ENCODE measurements at regions not wholly inside any gene's neighbourhood (a gene's known extent, or its start where the extent isn't known, plus 50 kb on each side); places are given as distances from the start of the nearest gene placed in this dataset.

DNA sequence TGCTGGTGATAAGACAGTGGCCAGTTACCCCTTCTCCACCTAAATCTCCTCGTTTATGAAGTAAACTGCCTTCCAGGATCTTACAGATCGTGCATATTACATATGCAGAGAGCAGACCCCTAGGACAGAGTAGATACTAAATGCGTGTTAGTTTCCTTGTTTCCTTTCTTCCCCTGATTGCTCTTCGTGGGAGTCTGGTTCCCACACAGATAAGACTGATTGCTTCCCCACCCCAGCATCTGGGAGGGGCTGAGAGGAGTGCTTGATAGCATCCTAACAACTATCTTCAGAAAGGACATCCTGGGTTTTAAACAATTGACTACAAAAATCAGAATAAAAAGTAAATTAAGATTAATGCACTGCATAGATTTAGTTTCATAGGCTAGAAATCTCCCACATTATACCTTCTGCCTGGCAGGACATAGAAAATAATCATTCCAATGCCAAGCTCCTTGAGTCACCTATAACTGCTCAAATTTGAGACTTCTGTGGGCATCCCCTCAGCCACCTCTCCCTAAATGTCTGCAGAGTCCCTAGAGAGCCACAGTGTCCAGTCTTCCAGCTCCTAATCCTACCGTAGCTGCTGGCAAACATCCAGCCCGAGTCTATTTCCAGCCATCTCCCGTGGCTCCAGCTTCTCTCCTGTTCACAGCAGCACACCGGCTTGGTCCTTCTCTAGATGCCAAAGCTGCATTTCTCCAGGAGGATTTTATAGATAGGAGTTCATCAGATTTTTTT is 128.3 kb downstream of the LRRC30 start:
- peaks cover 0 to 15% (median 3%) of the 10 kb centered on the region in 7 donors for H3K9me3 Mint-ChIP-seq
- ATAC-seq (ENCODE audit: low read depth in 2 of 2) (no peak), DNase-seq (no peak)
- no peak overlapping the region for H3K27ac ChIP-seq (ENCODE audit: insufficient read depth, low read length, poor library complexity, severe bottlenecking)
- no peak overlapping the region for H3K4me3 ChIP-seq (ENCODE audit: low read depth, low read length)
- no peaks in the 10 kb centered on the region for H3K36me3 ChIP-seq (ENCODE audit: control insufficient read depth, insufficient read depth, low read length)
- H3K36me3 Mint-ChIP-seq: no peaks in the 10 kb centered on the region
- no peaks in the 10 kb centered on the region for H3K4me1 Mint-ChIP-seq
- no peaks in the 10 kb centered on the region for H3K4me1 ChIP-seq (ENCODE audit: control insufficient read depth, insufficient read depth, low read length, poor library complexity, severe bottlenecking)
- H3K9me3 ChIP-seq (ENCODE audit: control insufficient read depth in 2 of 2, low read length in 2 of 2): peaks cover 0 to 3% of the 10 kb centered on the region in 2 experiments
- no peak overlapping the region for H3K4me3 Mint-ChIP-seq
- H3K27ac Mint-ChIP-seq: no peak overlapping the region
- H3K27me3 ChIP-seq (ENCODE audit: control insufficient read depth, insufficient read depth, low read length): no peaks in the 10 kb centered on the region
- no peaks in the 10 kb centered on the region for H3K27me3 Mint-ChIP-seq

- Mint-ChIP-seq H3K4me1 (no peaks in the 10 kb centered on the region), H3K36me3 (no peaks in the 10 kb centered on the region), H3K4me3 (no peak overlapping the region), H3K27ac (no peak overlapping the region), H3K27me3 (no peaks in the 10 kb centered on the region), H3K9me3 (peaks cover 0 to 13% (median 3%) of the 10 kb centered on the region in 7 donors)
- no peak for DNase-seq
- H3K27me3 ChIP-seq (ENCODE audit: control insufficient read depth, insufficient read depth, low read length): no peaks in the 10 kb centered on the region
- ATAC-seq (ENCODE audit: low read depth in 2 of 2): no peak
- no peaks in the 10 kb centered on the region for H3K4me1 ChIP-seq (ENCODE audit: control insufficient read depth, insufficient read depth, low read length, poor library complexity, severe bottlenecking)
- H3K27ac ChIP-seq (ENCODE audit: insufficient read depth, low read length, poor library complexity, severe bottlenecking): no peak overlapping the region
- no peaks in the 10 kb centered on the region for H3K36me3 ChIP-seq (ENCODE audit: control insufficient read depth, insufficient read depth, low read length)
- H3K4me3 ChIP-seq (ENCODE audit: low read depth, low read length): no peak overlapping the region
- peaks cover 0 to 3% of the 10 kb centered on the region in 2 experiments for H3K9me3 ChIP-seq (ENCODE audit: control insufficient read depth in 2 of 2, low read length in 2 of 2)
These were observed 129.8 kb downstream of the LRRC30 start for GRCh38 chr18:7360606-7361170.

DNA sequence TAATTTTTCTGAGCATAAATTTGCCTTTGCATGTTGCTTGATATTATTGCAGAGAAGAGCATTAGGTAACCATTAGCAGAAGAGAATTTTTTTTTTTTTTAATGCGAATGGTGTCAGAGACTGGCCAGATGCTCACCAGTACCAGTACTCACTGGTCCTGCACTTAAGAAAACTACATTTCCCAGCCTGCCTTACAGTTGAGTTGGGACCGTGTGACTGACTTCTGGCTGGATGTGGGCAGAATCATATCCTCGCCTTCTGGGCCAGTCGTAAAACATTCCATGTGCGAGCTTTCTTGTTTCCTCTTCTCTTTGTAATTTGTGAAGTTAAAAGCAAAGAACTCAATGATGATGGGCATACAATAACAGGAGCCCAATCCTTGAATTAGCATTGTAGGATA is 132.4 kb downstream of the LRRC30 start:
- Mint-ChIP-seq H3K4me1 (no peaks in the 10 kb centered on the region), H3K27me3 (no peaks in the 10 kb centered on the region), H3K27ac (no peak overlapping the region), H3K4me3 (no peak overlapping the region), H3K9me3 (peaks cover 0 to 10% (median 4%) of the 10 kb centered on the region in 7 donors), H3K36me3 (no peaks in the 10 kb centered on the region)
- DNase-seq: no peak
- no peaks in the 10 kb centered on the region for H3K4me1 ChIP-seq (ENCODE audit: control insufficient read depth, insufficient read depth, low read length, poor library complexity, severe bottlenecking)
- no peaks in the 10 kb centered on the region for H3K27me3 ChIP-seq (ENCODE audit: control insufficient read depth, insufficient read depth, low read length)
- ATAC-seq (ENCODE audit: low read depth in 2 of 2): no peak
- no peak overlapping the region for H3K4me3 ChIP-seq (ENCODE audit: low read depth, low read length)
- peaks cover 0 to 3% of the 10 kb centered on the region in 2 experiments for H3K9me3 ChIP-seq (ENCODE audit: control insufficient read depth in 2 of 2, low read length in 2 of 2)
- no peak overlapping the region for H3K27ac ChIP-seq (ENCODE audit: insufficient read depth, low read length, poor library complexity, severe bottlenecking)
- no peaks in the 10 kb centered on the region for H3K36me3 ChIP-seq (ENCODE audit: control insufficient read depth, insufficient read depth, low read length)

GRCh38 chr18:7366597-7366996 is 135.7 kb downstream of the LRRC30 start:
- Mint-ChIP-seq H3K4me3 (no peak overlapping the region), H3K36me3 (no peaks in the 10 kb centered on the region), H3K27me3 (no peaks in the 10 kb centered on the region), H3K27ac (no peak overlapping the region), H3K4me1 (peaks cover 0 to 3% (median under 1%) of the 10 kb centered on the region in 4 donors), H3K9me3 (peaks cover 0 to 8% (median 3%) of the 10 kb centered on the region in 7 donors)
- no peaks in the 10 kb centered on the region for H3K9me3 ChIP-seq (ENCODE audit: control insufficient read depth in 2 of 2, low read length in 2 of 2)
- ATAC-seq (ENCODE audit: low read depth in 2 of 2) (no peak), DNase-seq (no peak)
- H3K4me3 ChIP-seq (ENCODE audit: low read depth, low read length): no peak overlapping the region
- no peaks in the 10 kb centered on the region for H3K36me3 ChIP-seq (ENCODE audit: control insufficient read depth, insufficient read depth, low read length)
- no peaks in the 10 kb centered on the region for H3K4me1 ChIP-seq (ENCODE audit: control insufficient read depth, insufficient read depth, low read length, poor library complexity, severe bottlenecking)
- no peak overlapping the region for H3K27ac ChIP-seq (ENCODE audit: insufficient read depth, low read length, poor library complexity, severe bottlenecking)
- no peaks in the 10 kb centered on the region for H3K27me3 ChIP-seq (ENCODE audit: control insufficient read depth, insufficient read depth, low read length)

DNA sequence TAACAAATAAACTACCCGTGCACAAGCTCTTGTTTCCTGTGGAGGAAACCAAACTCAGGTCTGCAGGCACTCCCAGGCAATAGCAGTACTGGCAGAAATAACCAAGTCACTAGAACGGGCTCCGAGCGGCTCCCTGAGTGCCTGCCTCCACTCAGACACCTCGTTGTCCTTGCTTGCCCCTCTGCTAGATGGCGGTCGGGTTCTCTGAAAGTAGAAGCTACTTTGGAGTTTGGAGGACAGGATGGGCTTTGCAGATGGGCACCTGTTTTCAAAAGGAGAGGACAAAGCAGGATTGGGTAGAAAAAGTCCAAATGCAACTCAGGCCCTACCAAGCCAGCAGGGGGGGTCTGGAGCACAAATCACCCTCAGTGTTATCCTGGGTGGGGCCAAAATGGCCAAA is 136.4 kb downstream of the LRRC30 start:
- Mint-ChIP-seq H3K9me3 (peaks cover 0 to 8% (median 4%) of the 10 kb centered on the region in 7 donors), H3K27ac (no peak overlapping the region), H3K36me3 (no peaks in the 10 kb centered on the region), H3K27me3 (no peaks in the 10 kb centered on the region), H3K4me1 (peaks cover 0 to 3% (median under 1%) of the 10 kb centered on the region in 4 donors), H3K4me3 (no peak overlapping the region)
- no peaks in the 10 kb centered on the region for H3K27me3 ChIP-seq (ENCODE audit: control insufficient read depth, insufficient read depth, low read length)
- no peaks in the 10 kb centered on the region for H3K36me3 ChIP-seq (ENCODE audit: control insufficient read depth, insufficient read depth, low read length)
- H3K4me1 ChIP-seq (ENCODE audit: control insufficient read depth, insufficient read depth, low read length, poor library complexity, severe bottlenecking): no peaks in the 10 kb centered on the region
- no peak overlapping the region for H3K4me3 ChIP-seq (ENCODE audit: low read depth, low read length)
- no peak overlapping the region for H3K27ac ChIP-seq (ENCODE audit: insufficient read depth, low read length, poor library complexity, severe bottlenecking)
- H3K9me3 ChIP-seq (ENCODE audit: control insufficient read depth in 2 of 2, low read length in 2 of 2): no peaks in the 10 kb centered on the region
- DNase-seq (no peak), ATAC-seq (ENCODE audit: low read depth in 2 of 2) (no peak)

- Mint-ChIP-seq H3K9me3 (peaks cover 0 to 8% (median 5%) of the 10 kb centered on the region in 7 donors), H3K27me3 (no peaks in the 10 kb centered on the region), H3K36me3 (no peaks in the 10 kb centered on the region), H3K27ac (no peak overlapping the region), H3K4me3 (no peak overlapping the region), H3K4me1 (peaks cover 0 to 3% (median under 1%) of the 10 kb centered on the region in 4 donors)
- no peak overlapping the region for H3K4me3 ChIP-seq (ENCODE audit: low read depth, low read length)
- H3K4me1 ChIP-seq (ENCODE audit: control insufficient read depth, insufficient read depth, low read length, poor library complexity, severe bottlenecking): no peaks in the 10 kb centered on the region
- H3K36me3 ChIP-seq (ENCODE audit: control insufficient read depth, insufficient read depth, low read length): no peaks in the 10 kb centered on the region
- H3K27ac ChIP-seq (ENCODE audit: insufficient read depth, low read length, poor library complexity, severe bottlenecking): no peak overlapping the region
- ATAC-seq (ENCODE audit: low read depth in 2 of 2) (no peak), DNase-seq (no peak)
- no peaks in the 10 kb centered on the region for H3K27me3 ChIP-seq (ENCODE audit: control insufficient read depth, insufficient read depth, low read length)
- no peaks in the 10 kb centered on the region for H3K9me3 ChIP-seq (ENCODE audit: control insufficient read depth in 2 of 2, low read length in 2 of 2)
These were observed 138.1 kb downstream of the LRRC30 start for GRCh38 chr18:7369006-7369405.

- ATAC-seq (ENCODE audit: low read depth in 2 of 2) (no peak), DNase-seq (no peak)
- H3K4me3 Mint-ChIP-seq: no peak overlapping the region
- H3K27ac ChIP-seq (ENCODE audit: insufficient read depth, low read length, poor library complexity, severe bottlenecking): no peak overlapping the region
- peaks cover 0 to 3% (median under 1%) of the 10 kb centered on the region in 4 donors for H3K4me1 Mint-ChIP-seq
- H3K27me3 Mint-ChIP-seq: no peaks in the 10 kb centered on the region
- H3K27me3 ChIP-seq (ENCODE audit: control insufficient read depth, insufficient read depth, low read length): no peaks in the 10 kb centered on the region
- no peak overlapping the region for H3K27ac Mint-ChIP-seq
- H3K9me3 ChIP-seq (ENCODE audit: control insufficient read depth in 2 of 2, low read length in 2 of 2): no peaks in the 10 kb centered on the region
- no peaks in the 10 kb centered on the region for H3K4me1 ChIP-seq (ENCODE audit: control insufficient read depth, insufficient read depth, low read length, poor library complexity, severe bottlenecking)
- peaks cover 0 to 12% (median 8%) of the 10 kb centered on the region in 7 donors for H3K9me3 Mint-ChIP-seq
- H3K36me3 Mint-ChIP-seq: no peaks in the 10 kb centered on the region
- H3K36me3 ChIP-seq (ENCODE audit: control insufficient read depth, insufficient read depth, low read length): no peaks in the 10 kb centered on the region
- H3K4me3 ChIP-seq (ENCODE audit: low read depth, low read length): no peak overlapping the region
These were observed 139.5 kb downstream of the LRRC30 start for GRCh38 chr18:7370375-7370774.

GRCh38 chr18:7370802-7371201 is 139.9 kb downstream of the LRRC30 start:
- DNase-seq: no peak

More at GRCh38 chr18:7370802-7371201, 139.9 kb downstream of the LRRC30 start:
- Histone ChIP-seq H3K27ac (ENCODE audit: insufficient read depth, low read length, poor library complexity, severe bottlenecking) (no peak overlapping the region), H3K4me1 (ENCODE audit: control insufficient read depth, insufficient read depth, low read length, poor library complexity, severe bottlenecking) (no peaks in the 10 kb centered on the region), H3K9me3 (ENCODE audit: control insufficient read depth in 2 of 2, low read length in 2 of 2) (no peaks in the 10 kb centered on the region), H3K4me3 (ENCODE audit: low read depth, low read length) (no peak overlapping the region), H3K36me3 (ENCODE audit: control insufficient read depth, insufficient read depth, low read length) (no peaks in the 10 kb centered on the region), H3K27me3 (ENCODE audit: control insufficient read depth, insufficient read depth, low read length) (no peaks in the 10 kb centered on the region)
- Mint-ChIP-seq H3K9me3 (peaks cover 0 to 13% (median 8%) of the 10 kb centered on the region in 7 donors), H3K4me1 (peaks cover 0 to 3% (median under 1%) of the 10 kb centered on the region in 4 donors), H3K36me3 (no peaks in the 10 kb centered on the region), H3K4me3 (no peak overlapping the region), H3K27ac (no peak overlapping the region), H3K27me3 (no peaks in the 10 kb centered on the region)
- ATAC-seq (ENCODE audit: low read depth in 2 of 2): no peak
